Spleen (tissue), 11 donors: ENCODE measurements at regions not wholly inside any gene's neighbourhood (a gene's known extent, or its start where the extent isn't known, plus 50 kb on each side); places are given as distances from the start of the nearest gene placed in this dataset.

Source experiments
- DNase-seq: peaks from one replicate; pipeline ENCODE4 v3.0.0-alpha.2; 2020
- H3K27ac ChIP-seq, 8 donors: fragments of 200-600 bp; sonication (generic) in 7 of 8; 1 replicate in 4 of 8; 2 replicates in 4 of 8; pipeline versions ENCODE4 v1.5.0 to v1.8.0; 2016 to 2021; ENCODE audit warnings: inconsistent platforms in 4 of 8, mild to moderate bottlenecking in 4 of 8, moderate library complexity in 1 of 8
- H3K27me3 ChIP-seq, 7 donors: fragments of 200-600 bp; sonication (generic) in 6 of 7; replicated peaks in 1 of 7; 1 replicate in 4 of 7; 2 replicates in 3 of 7; pipeline versions ENCODE4 v1.5.0 to v1.8.0; 2016 to 2021; ENCODE audit warnings: inconsistent platforms in 3 of 7, mild to moderate bottlenecking in 1 of 7
- H3K36me3 ChIP-seq, 6 donors: fragments of 200-600 bp; sonication (generic) in 5 of 6; 1 replicate in 4 of 6; 2 replicates in 2 of 6; pipeline versions ENCODE4 v1.5.0 to v1.8.0; 2016 to 2021; ENCODE audit warnings: inconsistent platforms in 2 of 6
- H3K4me1 ChIP-seq, 6 donors: fragments of 200-600 bp; sonication (generic) in 5 of 6; 1 replicate in 3 of 6; 2 replicates in 3 of 6; pipeline versions ENCODE4 v1.5.0 to v1.8.0; 2016 to 2021; ENCODE audit warnings: inconsistent platforms in 3 of 6
- H3K4me3 ChIP-seq, 8 donors: fragments of 200-600 bp; sonication (generic) in 7 of 8; 1 replicate in 4 of 8; 2 replicates in 4 of 8; pipeline versions ENCODE4 v1.5.0 to v1.8.0; 2016 to 2021; ENCODE audit warnings: inconsistent platforms in 4 of 8, mild to moderate bottlenecking in 4 of 8, moderate library complexity in 2 of 8
- H3K9me3 ChIP-seq, 8 donors: fragments of 200-600 bp; sonication (generic) in 7 of 8; 1 replicate in 4 of 8; 2 replicates in 4 of 8; pipeline versions ENCODE4 v1.5.0 to v1.8.0; 2016 to 2021; ENCODE audit warnings: inconsistent platforms in 4 of 8
- POLR2A ChIP-seq, 3 donors: fragments of 450-650 bp; IDR thresholded peaks; one replicate each; pipeline ENCODE4 v1.5.1; 2017; ENCODE audit warnings: antibody characterized with exemption in 3 of 3, mild to moderate bottlenecking in 1 of 3
- POLR2AphosphoS5 ChIP-seq, 3 donors: sonication (generic); formaldehyde crosslinking; IDR thresholded peaks; one replicate each; pipeline ENCODE4 v1.5.1; 2017; ENCODE audit warnings: antibody characterized with exemption in 3 of 3
- WGBS, 5 donors: extraction: QIAGEN DNeasy Blood & Tissue Kit in 3 of 5; methylation state at CpG; one replicate each; pipeline versions ENCODE4 v1.1.5 to v1.1.7; 2013 to 2018; 5-methylcytosine and 5-hydroxymethylcytosine counted together
- intact Hi-C: fragments of 100-400 bp; cut with DNase I; formaldehyde crosslinking; loops from one replicate; pipeline ENCODE4 v1.15.0; 2023; ENCODE audit warnings: low total_unique reads
- TF ChIP-seq, protein P1 (sequence below), 11 experiments: fragments of 200-600 bp in 7 of 11; fragments of 450-650 bp in 4 of 11; sonication (generic) in 4 of 11; IDR thresholded peaks in 8 of 11; conservative IDR thresholded peaks in 3 of 11; 1 replicate in 7 of 11; 2 replicates in 4 of 11; pipeline versions ENCODE4 v1.4.0 to v1.8.0; 2016 to 2021; ENCODE audit warnings: antibody characterized with exemption in 11 of 11, inconsistent platforms in 4 of 11, mild to moderate bottlenecking in 1 of 11
- donor health status: healthy with polysubstance abuse.
- donor health status: DM: no; HTN: no; CAD: no; lungs with moderate emphysema.
- donor health status: DM: no; HTN: no; CAD: no.
- donor health status: Bipolar disorder and iron deficiency.
- donor health status: healthy.
- donor health status: DM: no; HTN: no; CAD: no.
- donor health status: DM: yes; HTN: yes; CAD: no.

DNA sequence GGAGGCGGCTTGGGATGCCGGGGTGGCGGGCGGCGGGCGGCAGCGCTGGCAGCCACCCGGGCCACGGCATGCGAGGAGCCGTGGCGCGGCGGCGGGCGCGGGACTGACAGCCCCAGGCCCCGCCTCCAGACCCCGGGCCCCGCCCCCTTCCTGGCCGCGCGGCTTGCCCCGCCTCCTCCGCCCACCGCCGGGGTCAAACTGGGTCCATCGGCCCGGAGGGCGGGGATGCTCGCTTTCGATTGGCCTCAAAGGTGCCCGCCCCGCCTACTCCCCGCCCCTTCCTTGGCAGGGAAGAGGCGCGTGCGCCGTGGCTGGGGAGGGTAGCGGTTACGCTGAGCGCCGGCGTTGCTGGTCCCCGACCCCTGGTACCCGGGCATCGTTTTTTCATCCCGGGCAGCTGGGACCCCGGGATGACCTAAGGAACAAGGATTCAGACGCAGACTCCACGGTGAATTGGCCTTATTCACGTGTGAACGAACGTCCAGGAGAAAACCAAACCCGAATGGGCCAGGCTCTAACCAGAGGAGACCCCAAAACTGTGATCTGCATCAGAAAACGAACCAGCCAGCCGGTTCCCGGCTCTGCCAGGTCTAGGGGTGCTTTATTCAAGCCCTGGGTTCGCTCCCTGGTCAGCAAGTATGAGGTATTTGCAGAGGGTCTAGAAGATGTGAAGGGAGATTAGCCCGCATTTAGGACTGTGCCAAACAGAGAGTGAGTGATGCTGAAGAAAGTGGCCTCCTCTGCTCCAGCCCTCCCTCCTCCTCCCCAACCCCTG is 117.2 kb upstream of the GUCA2B start:
- Histone ChIP-seq H3K27me3 (no peaks in the 10 kb centered on the region), H3K27ac (peak overlapping the region in 6 of 8 donors; percentile 70 to 87 (median 78)), H3K4me3 (peak overlapping the region; percentile 65 to 95 (median 89)), H3K9me3 (no peaks in the 10 kb centered on the region), H3K4me1 (peaks cover 7 to 30% (median 20%) of the 10 kb centered on the region in 6 donors), H3K36me3 (no peaks in the 10 kb centered on the region)
- intact Hi-C loops, result loop anchor here (10.0 kb wide), 1 partner anchor 461 kb away; no protein-coding TSS in a partner anchor
- no peak for TF ChIP-seq POLR2A (IDR thresholded peaks at IDR 0.05)
- TF ChIP-seq, protein P1, sequence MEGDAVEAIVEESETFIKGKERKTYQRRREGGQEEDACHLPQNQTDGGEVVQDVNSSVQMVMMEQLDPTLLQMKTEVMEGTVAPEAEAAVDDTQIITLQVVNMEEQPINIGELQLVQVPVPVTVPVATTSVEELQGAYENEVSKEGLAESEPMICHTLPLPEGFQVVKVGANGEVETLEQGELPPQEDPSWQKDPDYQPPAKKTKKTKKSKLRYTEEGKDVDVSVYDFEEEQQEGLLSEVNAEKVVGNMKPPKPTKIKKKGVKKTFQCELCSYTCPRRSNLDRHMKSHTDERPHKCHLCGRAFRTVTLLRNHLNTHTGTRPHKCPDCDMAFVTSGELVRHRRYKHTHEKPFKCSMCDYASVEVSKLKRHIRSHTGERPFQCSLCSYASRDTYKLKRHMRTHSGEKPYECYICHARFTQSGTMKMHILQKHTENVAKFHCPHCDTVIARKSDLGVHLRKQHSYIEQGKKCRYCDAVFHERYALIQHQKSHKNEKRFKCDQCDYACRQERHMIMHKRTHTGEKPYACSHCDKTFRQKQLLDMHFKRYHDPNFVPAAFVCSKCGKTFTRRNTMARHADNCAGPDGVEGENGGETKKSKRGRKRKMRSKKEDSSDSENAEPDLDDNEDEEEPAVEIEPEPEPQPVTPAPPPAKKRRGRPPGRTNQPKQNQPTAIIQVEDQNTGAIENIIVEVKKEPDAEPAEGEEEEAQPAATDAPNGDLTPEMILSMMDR (IDR thresholded peaks at IDR 0.05 in 8 of 11, conservative IDR thresholded peaks at IDR 0.05 in 3 of 11), result peak in 1 of 11 experiments; percentile 16
- TF ChIP-seq POLR2AphosphoS5 (IDR thresholded peaks at IDR 0.05), result peak; percentile 87 to 89 (median 88)
- DNase-seq, result peak; percentile 99
- 2 to 4% (median 2%) methylated on average over 15 to 60 of the region's 60 CpGs for WGBS, 5 donors

GRCh38 chr1:42035205-42035829 is 116.6 kb upstream of the HIVEP3 start:
- H3K9me3 ChIP-seq, result no peaks in the 10 kb centered on the region
- DNase-seq, result no peak
- 0 to 1% (median 0%) methylated on average over 14 to 66 of the region's 66 CpGs for WGBS, 5 donors
- no peaks in the 10 kb centered on the region for H3K36me3 ChIP-seq
- no peaks in the 10 kb centered on the region for H3K27me3 ChIP-seq
- intact Hi-C loops, result loop anchor here (10.0 kb wide), 1 partner anchor 461 kb away; no protein-coding TSS in a partner anchor
- H3K4me3 ChIP-seq, result peak overlapping the region; percentile 65 to 95 (median 89)
- peak overlapping the region; percentile 4 to 87 (median 75) for H3K27ac ChIP-seq
- peaks cover 7 to 33% (median 20%) of the 10 kb centered on the region in 6 donors for H3K4me1 ChIP-seq
- TF ChIP-seq, protein P1 (IDR thresholded peaks at IDR 0.05 in 8 of 11, conservative IDR thresholded peaks at IDR 0.05 in 3 of 11), result peak in 6 of 11 experiments; percentile 22 to 67 (median 60)
- TF ChIP-seq POLR2A (IDR thresholded peaks at IDR 0.05) (no peak), POLR2AphosphoS5 (IDR thresholded peaks at IDR 0.05) (peak; percentile 24 to 45 (median 35))

DNA sequence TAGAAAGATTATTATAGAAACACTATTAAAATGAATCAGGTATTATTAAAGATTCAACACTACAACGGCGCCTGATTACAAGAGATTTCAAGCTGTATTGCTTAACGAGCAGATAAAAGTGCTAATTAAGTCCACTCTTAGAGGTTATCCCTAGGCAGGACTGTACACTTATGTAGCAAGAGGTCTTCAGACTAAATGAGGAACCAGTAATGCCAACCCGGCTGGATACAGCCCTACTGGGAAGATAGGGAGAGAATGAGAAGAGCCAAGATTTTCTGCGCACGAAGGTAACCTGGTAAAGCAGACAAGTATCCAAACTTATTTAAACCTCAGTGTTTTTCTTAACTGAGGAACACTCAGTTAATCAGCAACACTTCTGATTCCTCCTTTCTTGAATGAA is 115.7 kb upstream of the HIVEP3 start:
- H3K9me3 ChIP-seq, result no peaks in the 10 kb centered on the region
- peaks cover 7 to 33% (median 20%) of the 10 kb centered on the region in 6 donors for H3K4me1 ChIP-seq
- H3K27me3 ChIP-seq, result no peaks in the 10 kb centered on the region
- intact Hi-C loops, result loop anchor here (10.0 kb wide), 1 partner anchor 460 kb away; no protein-coding TSS in a partner anchor
- DNase-seq, result no peak
- no peak overlapping the region for H3K27ac ChIP-seq
- H3K4me3 ChIP-seq, result peak overlapping the region in 5 of 8 donors; percentile 82 to 95 (median 92)
- TF ChIP-seq POLR2AphosphoS5 (IDR thresholded peaks at IDR 0.05), result no peak
- TF ChIP-seq, protein P1 (IDR thresholded peaks at IDR 0.05 in 8 of 11, conservative IDR thresholded peaks at IDR 0.05 in 3 of 11), result no peak
- TF ChIP-seq POLR2A (IDR thresholded peaks at IDR 0.05), result no peak
- H3K36me3 ChIP-seq, result no peaks in the 10 kb centered on the region
- WGBS, 5 donors, result 65 to 77% (median 73%) methylated on average over 6 of the region's 6 CpGs

GRCh38 chr1:42033629-42034028 is 114.9 kb upstream of the HIVEP3 start:
- Histone ChIP-seq H3K4me3 (no peak overlapping the region), H3K9me3 (no peaks in the 10 kb centered on the region), H3K36me3 (no peaks in the 10 kb centered on the region), H3K27ac (no peak overlapping the region), H3K27me3 (no peaks in the 10 kb centered on the region), H3K4me1 (peaks cover 7 to 33% (median 20%) of the 10 kb centered on the region in 6 donors)
- no peak for DNase-seq
- 74 to 96% (median 84%) methylated on average over 1 of the region's 1 CpG for WGBS, 5 donors
- TF ChIP-seq POLR2AphosphoS5 (IDR thresholded peaks at IDR 0.05) (no peak), POLR2A (IDR thresholded peaks at IDR 0.05) (no peak)
- TF ChIP-seq, protein P1 (IDR thresholded peaks at IDR 0.05 in 8 of 11, conservative IDR thresholded peaks at IDR 0.05 in 3 of 11), result no peak
- intact Hi-C loops, result loop anchor here (10.0 kb wide), 1 partner anchor 459 kb away; no protein-coding TSS in a partner anchor
